A549 (cell line): ENCODE measurements at regions not wholly inside any gene's neighbourhood (a gene's known extent, or its start where the extent isn't known, plus 50 kb on each side); places are given as distances from the start of the nearest gene placed in this dataset.

Experiments used
- ATAC-seq, 2 experiments: fragments of 200-7000 bp in 1 of 2; fragments of >200 bp in 1 of 2; cut with Nextera tagmentation in 1 of 2; cut with Tn5 transposase in 1 of 2; 3 replicates each; pipeline versions ENCODE4 v1.8.0 to v1.9.1; 2018 to 2020; ENCODE audit warnings: mild to moderate bottlenecking in 1 of 2, moderate library complexity in 1 of 2
- CTCF ChIA-PET: fragments of 300-600 bp; sonication (Branson Sonifier 250); formaldehyde crosslinking; extraction: SDS; loops from one replicate; lab custom pipeline; 2021; ENCODE audit warnings: antibody characterized with exemption, inconsistent platforms; lab: Yijun Ruan, JAX
- POLR2A ChIA-PET: fragments of 350-600 bp; formaldehyde crosslinking; extraction: SDS; loops from one replicate; lab custom pipeline; 2021; ENCODE audit warnings: antibody characterized with exemption, inconsistent platforms; lab: Yijun Ruan, JAX
- DNase-seq, 2 experiments: peaks; one replicate each; pipeline versions ENCODE4 v3.0.0 to v3.0.0-alpha.2; 2011 to 2016; ENCODE audit warnings: low read depth in 1 of 2, low spot score in 1 of 2
- FAIRE-seq: peaks from 2 replicates; lab custom pipeline; 2011; peaks lifted over from hg19 to GRCh38; lab: Jason Lieb, UNC
- H3K27ac ChIP-seq, 2 experiments: fragments of >200 bp; sonication (Bioruptor Twin); formaldehyde crosslinking; 3 replicates each; pipeline ENCODE4 v1.5.1; 2016 to 2017
- H3K4me1 ChIP-seq: fragments of >200 bp; sonication (Bioruptor Twin); formaldehyde crosslinking; 3 replicates; pipeline ENCODE4 v1.6.1; 2016
- H3K4me2 ChIP-seq: fragments of >200 bp; sonication (Bioruptor Twin); formaldehyde crosslinking; 3 replicates; pipeline ENCODE4 v1.6.1; 2016
- H3K4me3 ChIP-seq: fragments of >200 bp; sonication (Bioruptor Twin); formaldehyde crosslinking; 3 replicates; pipeline ENCODE4 v1.5.1; 2016
- H3K9me3 ChIP-seq: fragments of >200 bp; sonication (Bioruptor Twin); formaldehyde crosslinking; 3 replicates; pipeline ENCODE4 v1.6.1; 2016
- BCL3 ChIP-seq: fragments of >200 bp; sonication (Bioruptor Twin); formaldehyde crosslinking; IDR thresholded peaks from 3 replicates; pipeline ENCODE4 v1.6.1; 2016
- BHLHE40 ChIP-seq: IDR thresholded peaks from 2 replicates; pipeline ENCODE4 v1.6.1; 2012; ENCODE audit warnings: low read depth, low read length, inconsistent platforms
- CBX2 ChIP-seq: fragments of 200-600 bp; sonication (generic); IDR thresholded peaks from 2 replicates; pipeline ENCODE4 v1.6.1; 2016; ENCODE audit warnings: low read depth, mild to moderate bottlenecking, borderline replicate concordance
- CBX8 ChIP-seq: fragments of 200-600 bp; sonication (generic); IDR thresholded peaks from 2 replicates; pipeline ENCODE4 v1.6.1; 2016
- CTCF ChIP-seq: fragments of >200 bp; sonication (Bioruptor Twin); formaldehyde crosslinking; IDR thresholded peaks from 3 replicates; pipeline ENCODE4 v1.5.1; 2016
- EHMT2 ChIP-seq: fragments of 200-600 bp; sonication (generic); IDR thresholded peaks from 2 replicates; pipeline ENCODE4 v1.6.1; 2016; ENCODE audit warnings: antibody characterized with exemption, low read depth, mild to moderate bottlenecking, moderate library complexity
- EP300 ChIP-seq, 2 experiments: fragments of >200 bp; sonication (Bioruptor Twin); formaldehyde crosslinking; IDR thresholded peaks; 2 replicates in 1 of 2; 3 replicates in 1 of 2; pipeline ENCODE4 v1.6.1; 2016 to 2017
- ESRRA ChIP-seq: fragments of 150-350 bp; IDR thresholded peaks from 2 replicates; pipeline ENCODE4 v1.6.1; 2014; ENCODE audit warnings: mild to moderate bottlenecking, low read length, borderline replicate concordance
- GATA3 ChIP-seq: IDR thresholded peaks from 2 replicates; pipeline ENCODE4 v1.6.1; 2012; ENCODE audit warnings: borderline replicate concordance
- HES2 ChIP-seq: fragments of >200 bp; sonication (Bioruptor Twin); formaldehyde crosslinking; IDR thresholded peaks from 2 replicates; pipeline ENCODE4 v1.6.1; 2016
- HOXB5 ChIP-seq: fragments of 250-450 bp; sonication (Bioruptor Pico); IDR thresholded peaks from 2 replicates; pipeline ENCODE4 v1.5.0; 2020; ENCODE audit warnings: mild to moderate bottlenecking, moderate library complexity
- JUN ChIP-seq, 2 experiments: fragments of >200 bp; sonication (Bioruptor Twin); formaldehyde crosslinking; IDR thresholded peaks; 2 replicates in 1 of 2; 3 replicates in 1 of 2; pipeline ENCODE4 v1.6.1; 2016 to 2017
- KDM5A ChIP-seq: fragments of 200-600 bp; sonication (generic); IDR thresholded peaks from 2 replicates; pipeline ENCODE4 v1.6.1; 2016; ENCODE audit warnings: antibody characterized with exemption, mild to moderate bottlenecking
- MAX ChIP-seq: IDR thresholded peaks from 2 replicates; pipeline ENCODE4 v1.6.1; 2012
- NFE2L2 ChIP-seq: fragments of 150-350 bp; conservative IDR thresholded peaks from 2 replicates; pipeline ENCODE4 v1.6.1; 2014; ENCODE audit warnings: low read length
- RAD21 ChIP-seq, 2 experiments: fragments of >200 bp in 1 of 2; sonication (Bioruptor Twin) in 1 of 2; formaldehyde crosslinking in 1 of 2; IDR thresholded peaks in 1 of 2; conservative IDR thresholded peaks in 1 of 2; 2 replicates in 1 of 2; 3 replicates in 1 of 2; pipeline ENCODE4 v1.6.1; 2012 to 2018; ENCODE audit warnings: inconsistent platforms in 1 of 2
- REST ChIP-seq: fragments of 200-600 bp; sonication (generic); IDR thresholded peaks from 2 replicates; pipeline ENCODE4 v1.6.1; 2016; ENCODE audit warnings: antibody characterized with exemption, mild to moderate bottlenecking, moderate library complexity
- RFX5 ChIP-seq: fragments of 450-650 bp; IDR thresholded peaks from 2 replicates; pipeline ENCODE4 v1.7.1; 2014; ENCODE audit warnings: antibody characterized with exemption, mild to moderate bottlenecking, moderate library complexity
- ZFP36 ChIP-seq: fragments of 450-650 bp; IDR thresholded peaks from 2 replicates; pipeline ENCODE4 v1.6.1; 2014; ENCODE audit warnings: borderline replicate concordance; ENCODE audit not compliant: partially characterized antibody
- ZNF302 ChIP-seq: fragments of 250-450 bp; sonication (Bioruptor Pico); IDR thresholded peaks from 2 replicates; pipeline ENCODE4 v1.9.0; 2021; ENCODE audit warnings: inconsistent platforms, mild to moderate bottlenecking, moderate library complexity
- WGBS: methylation state at CpG from one replicate; pipeline ENCODE4 v1.1.6; 2017; ENCODE audit errors: missing lambda C conversion rate; 5-methylcytosine and 5-hydroxymethylcytosine counted together

- POLR2A ChIA-PET = no interaction called here
- no peaks in the 10 kb centered on the region for H3K9me3 ChIP-seq
- WGBS = 67% methylated on average over 1 of the region's 1 CpG
- H3K4me1 ChIP-seq = no peaks in the 10 kb centered on the region
- no peak for ATAC-seq
- DNase-seq = no peak
- no peak overlapping the region for H3K4me3 ChIP-seq
- H3K4me2 ChIP-seq = no peak overlapping the region
- H3K27ac ChIP-seq = no peak overlapping the region
- TF ChIP-seq EP300 (IDR thresholded peaks at IDR 0.05) (no peak), MAX (no peak), BCL3 (no peak)
- CTCF ChIA-PET = no interaction called here
- FAIRE-seq = no peak
Observed at GRCh38 chr1:87830432-87830978, 501.8 kb downstream of the LMO4 start.

GRCh38 chr1:87833166-87833565 is 504.5 kb downstream of the LMO4 start:
- TF ChIP-seq KDM5A (no peak), BHLHE40 (no peak), CBX8 (no peak), EHMT2 (no peak), CTCF (no peak), ESRRA (no peak), RFX5 (no peak), HOXB5 (CRISPR knock-in tag) (no peak), RAD21 (conservative IDR thresholded peaks at IDR 0.05 in 1 of 2, IDR thresholded peaks at IDR 0.05 in 1 of 2) (no peak), ZFP36 (no peak), HES2 (no peak), NFE2L2 (no peak), JUN (IDR thresholded peaks at IDR 0.05) (no peak), REST (no peak), ZNF302 (CRISPR knock-in tag) (no peak), GATA3 (no peak), CBX2 (no peak)
- DNase-seq (no peak), ATAC-seq (no peak), FAIRE-seq (no peak)
- Histone ChIP-seq H3K4me3 (no peak overlapping the region), H3K27ac (no peak overlapping the region), H3K4me1 (no peaks in the 10 kb centered on the region), H3K4me2 (no peak overlapping the region), H3K9me3 (no peaks in the 10 kb centered on the region)
- POLR2A ChIA-PET = no interaction called here
- CTCF ChIA-PET = no interaction called here
- WGBS = 81% methylated on average over 5 of the region's 5 CpGs
